ENCODE measurements at regions not wholly inside any gene's neighbourhood (a gene's known extent, or its start where the extent isn't known, plus 50 kb on each side); places are given as distances from the start of the nearest gene placed in this dataset.

- no peak for TF ChIP-seq POLR2AphosphoS5 (IDR thresholded peaks at IDR 0.05)
- no peak for TF ChIP-seq CTCF (IDR thresholded peaks at IDR 0.05)
- no peak for TF ChIP-seq POLR2A (IDR thresholded peaks at IDR 0.05)
- no peak for TF ChIP-seq EP300 (IDR thresholded peaks at IDR 0.05)
Observed at GRCh38 chr3:21017115-21017852, 733.7 kb downstream of the ZNF385D start.
